ENCODE measurements at regions not wholly inside any gene's neighbourhood (a gene's known extent, or its start where the extent isn't known, plus 50 kb on each side); places are given as distances from the start of the nearest gene placed in this dataset.

- DNase-seq (no peak), ATAC-seq (no peak)
- Mint-ChIP-seq H3K4me1 (no peaks in the 10 kb centered on the region), H3K27me3 (no peaks in the 10 kb centered on the region), H3K36me3 (no peaks in the 10 kb centered on the region), H3K9me3 (ENCODE audit: low read depth) (peaks cover 6% of the 10 kb centered on the region), H3K27ac (no peak overlapping the region), H3K4me3 (no peak overlapping the region)
- CTCF ChIA-PET = no interaction called here
Measured at GRCh38 chr7:153443032-153443701, 609.0 kb upstream of the DPP6 start.

GRCh38 chr7:153444641-153445040 lies 607.6 kb upstream of the DPP6 start:
- DNase-seq (no peak), ATAC-seq (no peak)
- CTCF ChIA-PET = no interaction called here
- Mint-ChIP-seq H3K27me3 (no peaks in the 10 kb centered on the region), H3K9me3 (ENCODE audit: low read depth) (peaks cover 4% of the 10 kb centered on the region), H3K27ac (no peak overlapping the region), H3K36me3 (no peaks in the 10 kb centered on the region), H3K4me1 (no peaks in the 10 kb centered on the region), H3K4me3 (no peak overlapping the region)

GRCh38 chr7:153445641-153446040 lies 606.6 kb upstream of the DPP6 start:
- DNase-seq (no peak), ATAC-seq (no peak)
- Mint-ChIP-seq H3K27ac (no peak overlapping the region), H3K27me3 (no peaks in the 10 kb centered on the region), H3K4me3 (no peak overlapping the region), H3K36me3 (no peaks in the 10 kb centered on the region), H3K4me1 (no peaks in the 10 kb centered on the region), H3K9me3 (ENCODE audit: low read depth) (peaks cover 4% of the 10 kb centered on the region)
- CTCF ChIA-PET = no interaction called here

- CTCF ChIA-PET = no interaction called here
Measured at GRCh38 chr7:153446490-153446889, 605.7 kb upstream of the DPP6 start.

GRCh38 chr7:153447011-153447410 lies 605.2 kb upstream of the DPP6 start:
- Mint-ChIP-seq H3K27me3 (no peaks in the 10 kb centered on the region), H3K36me3 (no peaks in the 10 kb centered on the region), H3K27ac (no peak overlapping the region), H3K4me3 (no peak overlapping the region), H3K4me1 (no peaks in the 10 kb centered on the region), H3K9me3 (ENCODE audit: low read depth) (no peaks in the 10 kb centered on the region)
- DNase-seq = no peak
- ATAC-seq = no peak
- CTCF ChIA-PET = no interaction called here

More at GRCh38 chr7:153446490-153446889, 605.7 kb upstream of the DPP6 start:
- H3K27ac Mint-ChIP-seq = no peak overlapping the region
- no peak for ATAC-seq
- no peaks in the 10 kb centered on the region for H3K4me1 Mint-ChIP-seq
- H3K9me3 Mint-ChIP-seq (ENCODE audit: low read depth) = no peaks in the 10 kb centered on the region
- H3K36me3 Mint-ChIP-seq = no peaks in the 10 kb centered on the region
- no peaks in the 10 kb centered on the region for H3K27me3 Mint-ChIP-seq
- no peak for DNase-seq
- no peak overlapping the region for H3K4me3 Mint-ChIP-seq

GRCh38 chr7:153452661-153453060 lies 599.5 kb upstream of the DPP6 start:
- no peak for ATAC-seq
- no peaks in the 10 kb centered on the region for H3K36me3 Mint-ChIP-seq
- no peak for DNase-seq
- H3K27me3 Mint-ChIP-seq = no peaks in the 10 kb centered on the region
- H3K9me3 Mint-ChIP-seq (ENCODE audit: low read depth) = peaks cover 3% of the 10 kb centered on the region
- no peak overlapping the region for H3K4me3 Mint-ChIP-seq
- no peak overlapping the region for H3K27ac Mint-ChIP-seq
- CTCF ChIA-PET = no interaction called here
- H3K4me1 Mint-ChIP-seq = no peaks in the 10 kb centered on the region

- Mint-ChIP-seq H3K4me1 (no peaks in the 10 kb centered on the region), H3K27me3 (no peaks in the 10 kb centered on the region), H3K4me3 (no peak overlapping the region), H3K36me3 (no peaks in the 10 kb centered on the region), H3K27ac (no peak overlapping the region), H3K9me3 (ENCODE audit: low read depth) (peaks cover 6% of the 10 kb centered on the region)
- ATAC-seq = no peak
- DNase-seq = no peak
- CTCF ChIA-PET = no interaction called here
Measured at GRCh38 chr7:153454306-153454705, 597.9 kb upstream of the DPP6 start.

- Mint-ChIP-seq H3K27me3 (no peaks in the 10 kb centered on the region), H3K27ac (no peak overlapping the region), H3K4me3 (no peak overlapping the region), H3K36me3 (no peaks in the 10 kb centered on the region), H3K4me1 (no peaks in the 10 kb centered on the region), H3K9me3 (ENCODE audit: low read depth) (peaks cover 8% of the 10 kb centered on the region)
- DNase-seq (no peak), ATAC-seq (no peak)
- CTCF ChIA-PET = no interaction called here
Measured at GRCh38 chr7:153457746-153458145, 594.5 kb upstream of the DPP6 start.

- H3K36me3 Mint-ChIP-seq = no peaks in the 10 kb centered on the region
- H3K4me3 Mint-ChIP-seq = no peak overlapping the region
- CTCF ChIA-PET = no interaction called here
- H3K27ac Mint-ChIP-seq = no peak overlapping the region
- DNase-seq (no peak), ATAC-seq (no peak)
- H3K9me3 Mint-ChIP-seq (ENCODE audit: low read depth) = peaks cover 12% of the 10 kb centered on the region
- H3K27me3 Mint-ChIP-seq = no peaks in the 10 kb centered on the region
- no peaks in the 10 kb centered on the region for H3K4me1 Mint-ChIP-seq
Measured at GRCh38 chr7:153470004-153470671, 582.1 kb upstream of the DPP6 start.

- Mint-ChIP-seq H3K27me3 (no peaks in the 10 kb centered on the region), H3K36me3 (no peaks in the 10 kb centered on the region), H3K9me3 (ENCODE audit: low read depth) (peaks cover 12% of the 10 kb centered on the region), H3K4me3 (no peak overlapping the region), H3K4me1 (no peaks in the 10 kb centered on the region), H3K27ac (no peak overlapping the region)
- ATAC-seq (no peak), DNase-seq (no peak)
- CTCF ChIA-PET = no interaction called here
Measured at GRCh38 chr7:153472516-153472915, 579.7 kb upstream of the DPP6 start.

GRCh38 chr7:153473185-153473584 lies 579.0 kb upstream of the DPP6 start:
- H3K27ac Mint-ChIP-seq = no peak overlapping the region
- CTCF ChIA-PET = no interaction called here
- no peaks in the 10 kb centered on the region for H3K27me3 Mint-ChIP-seq
- H3K36me3 Mint-ChIP-seq = no peaks in the 10 kb centered on the region
- no peak for DNase-seq
- no peaks in the 10 kb centered on the region for H3K4me1 Mint-ChIP-seq
- no peak overlapping the region for H3K4me3 Mint-ChIP-seq
- no peak for ATAC-seq
- H3K9me3 Mint-ChIP-seq (ENCODE audit: low read depth) = peaks cover 12% of the 10 kb centered on the region

GRCh38 chr7:153475239-153475638 lies 577.0 kb upstream of the DPP6 start:
- CTCF ChIA-PET = no interaction called here
- ATAC-seq (no peak), DNase-seq (no peak)
- no peak overlapping the region for H3K4me3 Mint-ChIP-seq
- H3K27ac Mint-ChIP-seq = no peak overlapping the region
- H3K27me3 Mint-ChIP-seq = no peaks in the 10 kb centered on the region
- no peaks in the 10 kb centered on the region for H3K4me1 Mint-ChIP-seq
- peaks cover 9% of the 10 kb centered on the region for H3K9me3 Mint-ChIP-seq (ENCODE audit: low read depth)
- H3K36me3 Mint-ChIP-seq = no peaks in the 10 kb centered on the region

- CTCF ChIA-PET = no interaction called here
- ATAC-seq (no peak), DNase-seq (no peak)
- H3K27me3 Mint-ChIP-seq = no peaks in the 10 kb centered on the region
- no peaks in the 10 kb centered on the region for H3K4me1 Mint-ChIP-seq
- H3K4me3 Mint-ChIP-seq = no peak overlapping the region
- H3K9me3 Mint-ChIP-seq (ENCODE audit: low read depth) = peaks cover 2% of the 10 kb centered on the region
- H3K27ac Mint-ChIP-seq = no peak overlapping the region
- no peaks in the 10 kb centered on the region for H3K36me3 Mint-ChIP-seq
Measured at GRCh38 chr7:153476166-153476565, 576.0 kb upstream of the DPP6 start.

- no peaks in the 10 kb centered on the region for H3K4me1 Mint-ChIP-seq
- no peaks in the 10 kb centered on the region for H3K36me3 Mint-ChIP-seq
- DNase-seq (no peak), ATAC-seq (no peak)
- H3K4me3 Mint-ChIP-seq = no peak overlapping the region
- no peak overlapping the region for H3K27ac Mint-ChIP-seq
- no peaks in the 10 kb centered on the region for H3K27me3 Mint-ChIP-seq
- peaks cover 7% of the 10 kb centered on the region for H3K9me3 Mint-ChIP-seq (ENCODE audit: low read depth)
- CTCF ChIA-PET = no interaction called here
Measured at GRCh38 chr7:153496257-153496656, 555.9 kb upstream of the DPP6 start.

Data from activated CD8-positive, alpha-beta memory T cell treated with anti-CD3 and anti-CD28 coated beads, Interleukin-2, amount 10 ng/mL, durations not matched to agents 7 days and 5 days (primary cell).